A204.1 (cell line): ENCODE measurements at regions not wholly inside any gene's neighbourhood (a gene's known extent, or its start where the extent isn't known, plus 50 kb on each side); places are given as distances from the start of the nearest gene placed in this dataset.
"Not testable (repeated sequence)": the region's sequence is repeated elsewhere in the genome, so short reads cannot be mapped to it uniquely, and the experiment has no call there.

Experiments used
- FAIRE-seq: peaks from 2 replicates; lab custom pipeline; 2012; peaks lifted over from hg19 to GRCh38; lab: Jason Lieb, UNC

DNA sequence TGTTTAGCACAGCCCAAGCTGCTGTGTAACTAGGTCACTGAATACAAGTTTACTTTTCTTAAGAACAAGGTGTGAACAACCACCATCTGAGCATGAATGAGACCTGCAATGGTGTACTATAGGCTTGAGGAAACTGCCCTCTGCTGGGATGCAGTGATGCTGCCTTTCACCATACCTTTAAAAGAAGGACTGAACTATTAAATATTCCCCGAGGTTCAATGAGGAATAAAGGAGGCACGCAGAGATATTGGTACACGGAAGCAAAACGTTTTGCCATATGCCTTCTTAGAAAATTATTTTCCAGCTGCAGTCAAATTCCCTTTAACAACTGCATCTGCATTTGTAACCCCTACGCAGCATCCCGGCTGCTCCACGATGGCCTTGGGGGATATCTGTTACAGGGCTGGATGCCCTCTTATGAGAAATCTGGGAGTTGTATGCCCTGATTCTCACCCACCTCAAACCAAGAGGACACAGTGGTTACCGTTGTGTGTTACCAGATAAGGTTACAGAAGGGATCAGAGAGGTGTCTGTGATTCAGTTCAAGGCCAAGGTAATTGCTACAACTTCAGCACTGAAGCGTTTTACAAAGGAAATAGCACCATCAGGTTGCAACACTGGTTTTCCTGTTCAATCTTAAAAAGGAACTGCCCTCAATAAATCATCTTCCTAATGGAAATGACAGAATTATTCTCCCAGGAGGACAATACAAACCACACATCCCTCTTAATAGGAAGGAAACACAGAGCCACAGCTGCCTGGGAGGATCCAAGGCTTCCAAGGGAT is 470.5 kb downstream of the LTN1 start:
- no peak for FAIRE-seq

DNA sequence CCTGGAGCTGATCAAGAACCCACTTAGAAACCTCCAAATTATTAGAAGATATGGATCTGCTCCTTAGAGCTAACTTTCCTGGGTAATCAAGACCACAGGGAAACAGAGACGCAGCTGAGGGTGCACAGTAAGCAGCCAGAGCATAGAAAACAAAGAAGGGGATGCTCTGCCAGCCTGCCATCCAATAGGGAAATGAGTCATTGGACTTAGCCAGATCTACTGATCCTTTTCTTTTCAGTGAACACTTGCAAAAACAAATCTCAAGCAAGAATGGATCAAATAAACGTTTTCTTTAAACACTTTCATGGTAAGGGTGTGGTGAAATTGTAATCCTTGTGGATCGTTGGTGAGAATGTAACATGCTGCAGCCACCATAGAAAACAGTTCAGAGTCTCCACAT is 474.0 kb downstream of the LTN1 start:
- no peak for FAIRE-seq

DNA sequence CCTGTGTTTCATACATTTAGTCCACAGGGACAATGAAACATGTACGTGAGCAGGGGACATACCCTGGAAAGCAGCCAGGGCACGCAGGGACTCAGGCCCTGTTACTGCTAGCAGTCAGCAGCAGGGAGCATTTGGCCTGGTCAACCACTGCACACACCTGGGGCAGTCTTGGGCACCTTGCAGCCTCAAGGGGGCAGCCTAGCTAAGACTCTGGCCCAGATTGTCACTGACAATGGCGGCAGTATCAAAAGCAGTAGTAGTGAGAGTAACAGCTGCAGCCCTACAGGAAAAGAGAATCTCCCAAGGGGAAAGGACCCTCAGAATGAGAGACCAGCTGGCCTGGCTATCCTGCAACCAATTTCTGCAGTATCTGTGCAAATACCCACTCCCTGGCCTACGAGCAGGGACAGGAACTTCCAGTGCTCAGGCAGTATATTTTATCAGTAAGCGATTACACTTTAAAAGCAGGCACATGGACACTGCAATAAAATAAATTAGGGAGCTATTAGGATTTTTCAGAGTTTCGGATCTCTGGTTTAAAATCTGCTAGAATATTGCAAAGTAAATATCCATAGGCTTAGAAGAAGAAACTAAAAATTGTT is 475.6 kb downstream of the LTN1 start:
- no peak for FAIRE-seq

DNA sequence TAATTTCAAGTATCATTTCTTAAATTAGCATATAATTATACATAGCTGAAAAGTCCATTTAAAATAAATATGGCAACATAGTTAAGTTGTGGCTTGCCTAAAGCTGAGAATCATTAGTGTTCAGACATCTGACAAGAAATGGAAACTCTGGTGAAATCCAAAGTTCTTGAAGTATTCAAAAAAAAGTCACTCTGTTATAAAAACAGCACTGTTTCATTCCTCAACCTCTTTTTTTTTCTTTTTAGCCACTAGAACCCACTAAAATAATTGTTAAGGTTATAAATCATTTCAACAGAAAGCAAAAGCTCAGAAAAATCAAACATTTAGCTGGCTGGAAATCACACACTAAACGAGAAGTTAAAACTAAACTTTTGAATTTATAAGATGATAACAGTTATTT is 476.7 kb downstream of the LTN1 start:
- FAIRE-seq: no peak

DNA sequence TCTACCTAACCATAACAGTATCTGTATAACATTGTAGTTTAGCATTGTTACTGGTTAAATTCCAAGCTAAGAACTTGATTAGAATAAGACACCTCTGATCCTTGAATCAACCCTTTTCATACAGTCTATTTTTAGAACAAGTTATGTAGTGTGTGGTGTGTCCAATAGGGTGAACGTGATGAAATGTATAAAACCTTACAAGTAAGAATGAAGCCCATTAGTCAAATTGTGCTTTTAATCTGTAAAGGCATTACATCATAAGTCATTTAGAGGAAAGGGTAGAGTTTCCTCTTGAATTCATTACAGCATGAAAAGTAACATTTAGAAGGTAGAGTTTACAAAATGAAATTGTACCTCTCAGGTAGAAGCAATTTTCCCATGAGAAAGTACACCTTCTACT is 479.2 kb downstream of the LTN1 start:
- FAIRE-seq: no peak

DNA sequence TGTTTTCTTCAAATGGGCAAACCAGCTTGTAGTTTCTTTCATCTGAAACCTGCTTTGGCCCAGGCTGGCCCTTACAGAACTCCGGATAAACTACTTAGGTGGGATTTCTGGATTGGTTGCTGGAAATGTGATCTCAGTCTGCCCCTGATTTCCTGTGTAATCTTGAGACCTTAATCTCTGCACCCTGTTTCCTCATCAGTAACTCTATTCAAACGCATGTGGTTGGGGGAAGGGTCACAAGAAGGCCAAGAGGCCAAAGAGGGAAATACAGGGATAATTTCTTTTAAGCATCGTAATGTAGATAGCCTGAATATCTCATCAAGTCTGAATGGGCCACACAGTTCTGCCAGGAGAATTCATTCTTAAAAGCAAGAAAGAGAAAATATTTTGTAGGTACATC is 483.6 kb downstream of the LTN1 start:
- FAIRE-seq: no peak

DNA sequence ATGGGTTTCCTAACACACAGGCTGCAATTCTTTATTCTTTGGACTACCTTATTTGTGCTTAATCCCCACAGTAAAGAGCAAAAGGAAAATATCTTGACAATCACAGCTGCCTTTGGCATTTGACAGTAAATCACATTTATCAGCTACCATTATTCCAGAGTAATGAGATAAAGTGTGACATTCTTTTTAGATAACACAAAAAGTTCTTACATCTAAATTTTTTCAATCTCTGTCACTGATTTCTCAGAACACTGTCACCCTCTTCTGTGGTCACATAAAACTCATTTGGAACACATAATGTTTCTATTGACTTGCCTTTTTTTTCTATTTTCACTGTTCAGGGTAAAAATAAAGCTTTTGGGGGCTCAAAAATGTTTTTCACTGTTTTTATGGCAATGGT is 484.6 kb downstream of the LTN1 start:
- FAIRE-seq: no peak

DNA sequence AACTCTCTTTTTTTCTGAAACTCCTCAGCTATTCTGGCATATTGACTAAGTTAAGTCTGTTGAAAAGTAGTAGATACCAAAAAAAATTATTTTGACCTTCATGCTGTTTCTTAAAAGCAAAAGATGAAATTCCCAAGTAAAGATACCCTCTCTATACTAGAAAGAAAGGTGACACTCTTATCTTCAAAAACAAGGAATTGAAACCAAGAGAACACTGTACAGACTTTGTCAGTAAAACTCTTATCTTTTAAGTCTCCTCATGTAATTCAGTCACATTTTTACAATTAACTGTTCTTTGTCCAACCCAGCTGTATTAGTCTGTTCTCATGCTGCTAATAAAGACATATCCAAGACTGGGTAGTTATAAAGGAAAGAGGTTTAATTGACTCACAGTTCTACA is 496.2 kb downstream of the LTN1 start:
- FAIRE-seq: no peak

DNA sequence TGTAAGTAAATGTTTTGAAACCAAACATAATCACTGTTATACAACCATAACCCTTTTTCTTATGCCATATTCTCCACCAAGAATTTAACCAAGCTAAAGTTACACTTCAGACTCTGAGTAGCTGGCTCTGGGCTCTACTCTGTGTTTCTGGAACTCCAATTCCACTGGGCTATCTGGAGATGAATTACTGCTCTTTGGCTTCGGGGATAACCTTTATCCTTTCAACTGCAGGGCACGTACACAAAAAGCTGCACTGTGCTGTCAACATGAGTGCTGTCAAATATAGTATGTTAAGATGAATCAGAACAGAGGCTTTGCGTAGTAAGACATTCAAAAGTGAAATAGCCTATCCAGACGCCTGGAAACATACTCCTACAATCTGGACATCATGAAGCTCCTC is 500.6 kb downstream of the LTN1 start:
- FAIRE-seq: no peak

DNA sequence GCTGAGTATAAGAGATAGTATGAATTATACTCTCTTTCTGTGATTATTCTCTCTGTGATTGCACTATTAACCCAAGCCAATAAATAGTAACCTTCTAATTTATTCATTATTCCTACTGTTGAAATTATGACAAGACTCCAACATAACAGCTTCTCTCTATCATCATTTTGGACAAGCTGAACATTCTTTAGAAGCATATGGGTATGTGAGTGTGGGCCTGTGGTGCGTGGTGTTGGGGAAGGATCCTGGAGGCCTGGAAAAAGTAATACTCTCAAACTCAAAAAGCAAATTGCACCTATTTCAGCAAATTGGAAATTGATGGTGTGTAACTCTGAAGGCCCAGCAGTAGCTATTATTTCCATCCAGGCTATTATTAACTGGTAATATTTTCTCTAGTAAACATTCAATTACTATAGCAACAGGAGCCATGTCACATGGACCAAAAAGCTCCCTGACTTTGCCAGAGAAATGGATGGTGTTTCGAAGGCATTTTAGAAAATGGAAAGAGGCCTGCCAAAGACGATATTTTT is 502.8 kb downstream of the LTN1 start:
- no peak for FAIRE-seq

DNA sequence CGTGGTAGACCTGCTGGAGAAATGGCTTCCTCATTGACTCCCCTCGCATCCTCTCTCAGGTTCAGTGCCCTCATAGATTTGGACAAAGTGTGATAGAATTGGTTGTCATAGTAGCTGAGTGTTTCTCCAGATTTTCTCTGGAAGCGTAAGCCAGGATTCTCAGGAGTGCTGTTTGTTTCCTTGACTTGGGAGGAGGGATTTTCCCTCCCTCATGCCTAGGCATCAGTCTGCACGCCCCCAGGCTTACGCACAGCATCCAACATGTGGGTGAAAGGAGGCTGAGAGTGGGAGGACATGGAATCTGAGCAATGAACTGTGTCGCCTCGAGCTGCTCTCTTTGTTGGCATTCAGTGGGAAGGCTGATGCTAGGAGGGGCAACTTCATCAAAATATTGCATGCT is 503.5 kb downstream of the LTN1 start:
- no peak for FAIRE-seq

DNA sequence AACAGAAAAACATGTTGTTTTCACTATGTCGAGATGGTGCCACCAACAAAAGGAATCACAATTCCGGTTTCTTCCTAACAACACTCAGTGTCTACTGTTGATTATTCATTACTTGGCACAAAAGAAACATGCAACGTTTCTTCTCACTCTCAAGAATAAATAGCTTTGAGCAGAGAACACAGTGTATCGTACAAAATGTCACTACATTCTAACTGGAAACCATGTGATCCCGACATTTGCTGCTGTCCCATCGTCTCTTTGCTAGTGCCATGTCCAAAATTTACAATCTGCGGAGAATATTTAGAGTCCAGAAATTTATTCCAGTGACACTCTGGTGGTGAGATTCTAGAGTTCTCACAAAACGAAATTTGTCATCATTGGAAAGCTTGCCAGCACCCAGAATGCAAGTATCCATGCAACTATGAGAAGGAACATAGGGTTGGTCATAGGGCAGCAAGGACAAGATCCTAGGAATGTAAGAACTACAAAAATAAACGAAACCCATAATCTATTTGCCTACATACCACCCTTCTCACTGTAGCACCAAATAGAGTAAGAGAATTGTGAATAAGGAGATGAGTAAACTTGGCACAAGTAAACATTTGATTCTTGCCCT is 505.1 kb downstream of the LTN1 start:
- no peak for FAIRE-seq

DNA sequence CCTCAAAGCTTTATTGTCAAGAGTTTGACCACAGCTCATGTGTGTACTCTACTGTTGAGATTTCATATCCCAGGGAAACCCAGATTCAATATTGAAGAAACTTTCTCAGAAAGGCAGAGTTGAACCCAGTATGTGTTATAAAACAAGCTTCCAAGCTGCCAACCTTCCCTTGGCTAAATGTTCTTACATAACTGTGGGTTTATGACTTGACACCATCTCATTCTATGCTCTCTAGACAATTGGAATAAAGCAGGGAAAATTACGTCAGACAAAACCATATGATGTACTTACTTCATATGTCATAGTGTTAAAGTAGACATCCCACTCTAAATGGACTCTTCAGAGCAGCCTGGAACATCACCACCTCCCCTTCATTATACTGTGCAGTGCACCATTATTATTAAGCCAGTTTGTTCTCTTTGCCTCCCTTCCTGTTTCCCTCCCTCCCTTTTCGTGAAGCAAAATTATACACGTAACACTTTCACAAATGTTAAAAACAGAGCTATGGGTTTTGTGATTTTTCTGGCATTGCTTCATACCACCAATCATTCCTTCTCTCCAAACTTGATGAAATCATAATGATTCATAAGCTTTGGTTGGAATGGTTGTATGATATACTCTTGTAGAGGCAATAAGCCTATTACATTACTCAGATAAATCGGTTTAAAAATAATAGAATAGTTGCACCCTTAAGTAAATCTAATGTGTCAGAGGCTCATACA is 507.2 kb downstream of the LTN1 start:
- no peak for FAIRE-seq

DNA sequence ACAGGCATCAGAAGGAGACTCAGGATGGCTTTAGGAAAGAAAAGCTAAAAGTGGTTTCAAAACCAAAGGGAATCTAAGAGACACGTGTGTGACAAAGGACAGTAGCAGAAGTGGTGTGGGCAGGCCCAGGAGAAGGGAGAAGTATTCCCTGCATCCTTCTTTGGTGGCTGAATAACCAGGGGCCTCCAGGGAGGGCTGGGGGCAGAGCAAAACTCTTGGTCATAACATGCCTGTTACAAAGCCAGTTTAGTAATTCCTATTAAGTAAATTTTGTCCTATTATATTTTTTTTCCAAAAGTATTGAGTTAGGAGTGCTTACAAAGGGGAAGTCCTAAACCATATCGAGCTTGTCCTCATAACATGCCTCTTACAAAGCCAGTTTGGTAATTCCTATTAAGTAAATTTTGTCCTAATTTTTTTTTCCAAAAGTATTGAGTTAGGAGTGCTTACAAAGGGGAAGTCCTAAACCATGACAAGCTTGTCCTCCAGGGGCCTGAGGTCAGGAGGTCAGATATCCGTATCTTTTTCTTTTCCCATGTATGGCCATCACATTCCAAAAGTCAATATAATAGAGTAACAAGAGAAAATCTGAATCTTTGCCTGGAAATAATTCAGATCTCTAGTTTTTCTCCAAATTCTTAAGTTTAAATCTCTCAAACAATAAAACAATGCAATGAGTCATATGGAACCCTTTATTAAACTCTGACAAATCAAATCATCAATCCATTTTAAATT is 509.2 kb downstream of the LTN1 start:
- FAIRE-seq: no peak

DNA sequence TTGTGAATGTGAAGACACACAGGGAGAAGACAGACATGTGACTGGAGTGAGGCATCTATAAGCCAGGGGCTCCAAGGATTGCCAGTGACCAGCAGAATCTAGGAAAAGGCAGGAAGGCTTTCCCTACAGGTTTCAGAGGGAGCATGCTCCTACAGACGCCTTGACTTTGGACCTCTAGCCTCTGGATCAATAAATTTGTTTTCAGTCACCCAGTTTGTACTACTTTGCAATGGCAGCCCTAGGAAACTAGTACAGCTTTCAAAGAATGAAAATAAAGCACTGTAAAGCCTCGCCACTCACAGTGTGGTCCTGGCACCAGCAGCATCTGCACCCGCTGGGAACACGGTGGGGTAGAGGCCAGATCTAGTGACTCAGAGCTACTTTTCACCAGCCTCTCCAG is 510.0 kb downstream of the LTN1 start:
- FAIRE-seq: no peak

DNA sequence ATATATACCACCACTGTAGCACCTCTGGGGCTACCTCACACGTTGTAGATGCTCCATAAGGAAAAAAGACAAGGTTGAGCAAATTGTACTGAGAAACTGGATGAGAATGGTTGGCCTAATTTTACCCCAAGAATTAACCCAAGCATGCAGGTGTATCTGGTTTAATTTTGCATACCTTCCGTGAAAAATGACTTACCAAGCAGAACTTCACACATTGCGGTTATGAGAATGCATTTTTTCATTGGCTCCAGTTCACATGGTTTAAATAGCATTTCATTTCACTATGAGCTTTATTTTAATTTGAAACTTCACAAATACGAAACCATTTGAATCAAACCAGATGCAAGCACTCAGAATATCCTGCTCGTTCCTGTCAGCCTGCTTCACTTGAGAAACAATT is 512.2 kb downstream of the LTN1 start:
- FAIRE-seq: no peak

DNA sequence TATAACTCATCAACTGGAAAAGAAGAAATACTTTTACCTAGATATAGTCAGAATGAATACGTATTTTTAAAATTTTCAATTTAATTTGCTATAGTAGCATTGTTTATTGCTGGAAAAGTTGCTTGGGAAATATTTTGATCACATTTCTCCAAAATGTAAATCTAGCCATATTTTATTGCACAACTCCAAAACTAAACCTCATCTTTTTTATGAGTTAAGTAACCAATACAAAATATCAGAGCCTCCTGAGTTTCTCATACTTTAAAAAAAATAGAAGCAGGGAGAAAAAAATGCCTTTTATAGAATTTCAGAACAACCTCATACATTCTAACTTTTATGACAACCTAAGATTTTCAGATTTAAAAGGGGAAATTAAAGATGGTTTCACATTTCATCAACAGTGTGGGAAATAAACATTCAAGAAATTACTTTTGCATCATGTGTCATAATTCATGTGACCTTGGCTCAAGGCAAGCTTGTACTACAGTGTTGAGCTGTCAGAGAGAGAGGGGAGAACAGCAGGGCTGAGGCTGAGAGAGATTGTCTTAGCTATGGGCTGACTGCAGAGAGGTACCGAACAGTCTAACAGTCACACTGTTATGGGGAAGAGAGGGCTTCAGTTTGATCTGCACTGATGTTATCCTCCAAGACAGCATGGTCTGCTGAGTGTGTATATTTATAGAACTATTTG is 519.0 kb downstream of the LTN1 start:
- FAIRE-seq: no peak

DNA sequence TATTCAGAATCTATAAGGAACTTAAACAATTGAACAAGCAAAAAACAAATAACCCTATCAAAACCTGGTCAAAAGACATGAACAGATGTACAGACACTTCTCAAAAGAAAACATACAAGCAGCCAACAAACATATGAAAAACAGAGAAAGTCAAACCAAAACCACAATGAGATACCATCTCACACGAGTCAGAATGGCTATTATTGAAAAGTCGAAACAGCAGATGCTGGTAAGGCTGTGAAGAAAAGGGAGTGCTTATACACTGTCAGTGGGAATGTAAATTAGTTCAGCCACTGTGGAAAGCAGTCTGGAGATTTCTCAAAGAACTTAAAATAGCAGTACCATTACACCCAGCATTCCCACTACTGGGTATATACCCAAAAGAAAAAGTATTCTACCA is 520.1 kb downstream of the LTN1 start:
- FAIRE-seq: not testable (repeated sequence)

DNA sequence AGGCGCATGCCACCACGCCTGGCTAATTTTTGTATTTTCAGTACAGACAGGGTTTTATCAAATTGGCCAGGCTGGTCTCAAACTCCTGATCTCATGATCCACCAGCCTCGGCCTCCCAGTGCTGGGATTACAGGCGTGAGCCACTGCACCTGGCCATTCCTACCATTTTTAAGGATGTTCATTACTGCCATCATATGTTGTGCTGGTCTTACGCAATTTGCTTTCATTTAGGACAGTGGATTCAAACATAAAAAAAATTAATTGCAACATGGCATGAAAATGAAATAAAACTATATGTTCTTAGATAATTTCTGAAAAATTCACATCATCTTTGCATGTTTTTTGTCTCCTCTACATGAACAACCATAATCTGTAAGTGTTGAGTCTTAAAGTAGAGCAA is 527.7 kb downstream of the LTN1 start:
- FAIRE-seq: no peak

DNA sequence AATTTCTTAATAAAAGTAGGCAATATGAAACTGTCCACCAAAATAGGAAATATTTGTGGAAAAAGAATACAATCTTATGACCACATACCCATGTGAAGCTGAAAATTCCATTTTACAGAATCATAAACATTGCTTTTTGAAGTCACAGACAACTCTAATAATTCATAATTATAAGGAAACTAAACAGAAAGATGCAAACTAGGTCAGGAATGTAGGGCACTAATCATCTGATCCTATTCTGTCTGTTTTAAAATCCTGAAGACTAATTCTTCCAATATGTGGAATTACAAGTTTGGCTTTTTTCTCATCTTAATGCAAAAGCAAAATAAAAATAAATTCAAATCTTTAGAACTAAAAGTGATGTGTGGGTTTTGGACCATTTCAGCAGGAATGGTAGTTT is 528.6 kb downstream of the LTN1 start:
- no peak for FAIRE-seq

DNA sequence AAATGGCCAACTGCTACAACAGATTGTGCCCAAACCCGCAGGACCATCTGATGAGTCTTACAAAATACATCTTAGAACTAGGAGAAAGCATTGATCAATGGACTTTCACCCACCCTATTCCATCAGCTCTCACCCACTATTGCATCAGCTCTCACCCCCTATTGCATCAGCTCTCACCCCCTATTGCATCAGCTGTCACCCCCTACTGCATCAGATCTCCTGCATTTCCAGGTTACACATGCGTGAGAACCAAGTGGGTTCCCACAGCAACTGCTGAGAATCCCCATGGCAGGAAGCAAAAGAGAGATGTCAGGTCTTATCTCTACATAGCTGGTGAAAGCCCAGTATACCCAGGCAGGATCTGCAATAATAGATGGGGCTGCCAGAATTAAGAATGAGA is 533.5 kb downstream of the LTN1 start:
- no peak for FAIRE-seq

DNA sequence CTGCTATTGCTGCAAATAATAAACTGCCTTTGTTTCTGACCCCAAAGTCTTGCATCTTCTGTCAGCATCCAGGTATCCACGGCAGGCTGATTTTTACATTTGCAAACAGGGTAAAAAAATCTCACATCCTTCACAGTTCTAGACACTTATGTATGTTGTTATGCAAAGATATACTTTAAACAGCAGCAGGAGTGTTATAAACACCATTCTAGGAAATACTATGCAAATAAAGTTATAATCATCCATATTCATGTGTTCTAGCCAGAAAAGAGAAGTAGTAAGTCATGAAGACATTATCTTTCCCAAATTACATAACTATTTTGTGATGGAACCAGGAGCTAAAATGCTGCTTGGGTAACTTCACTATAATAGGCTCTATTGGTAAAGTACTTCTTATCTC is 534.2 kb downstream of the LTN1 start:
- FAIRE-seq: no peak
